ENCODE measurements at regions not wholly inside any gene's neighbourhood (a gene's known extent, or its start where the extent isn't known, plus 50 kb on each side); places are given as distances from the start of the nearest gene placed in this dataset.

GRCh38 chr2:129460299-129461198, 518.9 kb upstream of the RAB6C start:
- TF ChIP-seq CTCF (IDR thresholded peaks at IDR 0.05) (no peak), POLR2A (IDR thresholded peaks at IDR 0.05) (no peak)
